ENCODE measurements at regions not wholly inside any gene's neighbourhood (a gene's known extent, or its start where the extent isn't known, plus 50 kb on each side); places are given as distances from the start of the nearest gene placed in this dataset.
A peak's percentile ranks its signal among the peaks of the same experiment; 100 is the strongest.

DNA sequence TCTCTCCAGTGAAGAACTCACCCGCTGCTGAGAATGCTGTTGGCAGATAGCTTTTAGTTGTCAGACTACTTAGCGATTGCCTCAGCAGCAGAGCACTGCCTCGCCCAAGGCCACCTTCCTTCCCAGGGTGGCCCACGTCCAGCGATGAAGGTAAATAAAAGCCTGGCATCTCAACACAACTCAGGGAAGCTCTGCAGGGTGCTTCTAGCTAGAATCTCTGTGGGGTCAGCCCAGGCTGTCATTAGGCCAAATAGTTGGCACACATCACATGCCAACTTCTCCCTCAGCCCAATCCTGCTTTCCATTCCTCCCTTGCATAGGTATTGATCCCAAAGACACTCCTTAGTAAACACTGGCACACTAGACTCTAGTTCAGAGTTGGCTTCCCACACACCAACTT is 368.1 kb upstream of the TMTC1 start:
- DNase-seq (ENCODE audit: low spot score), result no peak

DNA sequence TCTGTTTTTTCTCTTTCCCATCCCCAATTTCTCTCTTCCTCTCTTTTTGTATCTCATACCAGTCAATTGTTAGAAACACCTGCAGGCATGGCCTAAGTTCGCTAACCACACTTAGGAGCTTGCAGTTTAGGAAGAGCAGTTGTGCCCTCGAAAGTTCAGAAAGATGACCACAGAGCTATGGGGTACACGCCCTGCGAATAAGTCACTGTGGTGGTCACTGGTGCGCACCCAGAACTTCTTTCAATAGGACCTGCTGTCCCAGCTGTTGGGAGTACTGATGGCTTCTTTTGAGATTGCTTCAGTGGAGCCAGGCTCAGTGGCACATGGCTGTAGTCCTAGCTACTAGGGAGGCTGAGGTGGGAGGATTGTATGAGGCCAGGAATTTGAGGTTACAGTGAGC is 362.8 kb upstream of the TMTC1 start:
- DNase-seq (ENCODE audit: low spot score), result no peak

DNA sequence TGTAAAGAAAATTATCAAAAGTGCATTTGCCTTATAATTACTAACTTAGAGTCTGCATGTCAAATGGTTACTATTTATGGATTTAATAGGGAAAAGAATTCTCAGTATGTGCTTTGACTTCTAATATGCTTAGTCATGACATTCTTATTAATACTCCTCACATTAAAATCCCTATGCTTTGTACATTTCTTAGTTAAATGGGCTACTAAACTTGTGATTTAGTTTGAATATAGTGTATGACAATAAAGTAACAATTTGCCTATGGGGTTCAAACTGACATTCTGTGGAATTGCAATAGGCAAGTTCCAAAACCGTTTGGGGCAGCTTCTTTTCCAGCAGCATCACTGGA is 361.9 kb upstream of the TMTC1 start:
- no peak for DNase-seq (ENCODE audit: low spot score)

DNA sequence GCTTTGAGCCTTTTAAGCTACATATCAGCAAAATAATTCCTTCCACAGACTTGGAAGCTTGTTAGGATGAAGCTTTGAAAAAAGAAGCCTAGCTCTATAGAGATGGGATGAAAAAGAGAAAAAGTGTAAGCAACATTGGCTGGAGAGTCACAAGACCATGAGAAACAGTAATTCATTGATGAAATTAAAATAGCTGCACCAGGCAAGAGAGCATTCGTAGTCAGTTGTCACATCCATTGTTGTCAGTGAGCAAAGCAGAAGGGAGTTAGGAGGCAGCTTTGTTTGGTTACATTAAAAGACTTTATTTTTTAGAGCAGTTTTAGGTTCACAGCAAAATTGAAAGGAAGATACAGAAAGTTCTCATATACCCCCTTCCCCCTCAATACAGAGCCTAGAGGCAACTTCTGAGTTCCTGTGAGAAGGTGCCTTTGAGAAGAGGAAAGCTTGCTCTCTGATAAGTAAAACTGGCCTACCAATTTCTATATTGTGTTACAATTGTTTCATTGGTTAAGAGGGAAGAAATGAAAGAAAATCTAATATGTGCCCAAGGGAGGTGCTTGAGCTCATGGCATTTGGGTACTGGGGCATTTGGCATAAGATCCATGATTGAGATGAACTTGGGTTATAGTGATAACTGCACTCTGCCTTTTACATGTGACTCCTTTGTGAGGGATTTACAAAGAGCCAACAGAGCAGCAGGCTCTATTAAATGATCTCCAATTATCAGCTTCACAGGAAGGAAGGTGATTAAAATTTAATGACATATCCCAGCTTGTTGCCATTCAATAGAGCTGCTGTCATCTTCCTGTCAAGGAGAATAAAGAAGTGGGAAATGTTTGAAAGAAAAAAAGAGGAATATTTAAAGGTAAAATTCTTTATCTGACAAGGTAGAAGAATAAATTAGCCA is 361.3 kb upstream of the TMTC1 start:
- DNase-seq (ENCODE audit: low spot score), result no peak

DNA sequence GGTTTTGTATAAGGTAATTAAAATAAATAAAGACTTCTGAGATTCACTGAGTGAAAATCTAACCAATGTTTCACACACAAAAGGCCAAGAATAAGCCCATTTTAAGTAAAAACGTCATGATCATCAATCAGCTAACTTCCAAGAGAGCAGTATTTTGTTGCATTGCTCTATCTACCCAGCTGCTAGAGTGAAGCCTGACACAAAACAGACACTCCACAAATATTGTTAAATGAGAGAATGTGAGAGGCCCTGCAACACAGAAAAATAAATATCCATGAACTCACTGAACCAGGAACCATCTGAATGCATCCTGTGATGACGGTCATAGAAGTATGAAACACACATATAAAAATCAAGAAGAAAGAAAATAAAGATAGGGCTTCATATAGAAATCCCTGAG is 358.6 kb upstream of the TMTC1 start:
- no peak for DNase-seq (ENCODE audit: low spot score)

DNA sequence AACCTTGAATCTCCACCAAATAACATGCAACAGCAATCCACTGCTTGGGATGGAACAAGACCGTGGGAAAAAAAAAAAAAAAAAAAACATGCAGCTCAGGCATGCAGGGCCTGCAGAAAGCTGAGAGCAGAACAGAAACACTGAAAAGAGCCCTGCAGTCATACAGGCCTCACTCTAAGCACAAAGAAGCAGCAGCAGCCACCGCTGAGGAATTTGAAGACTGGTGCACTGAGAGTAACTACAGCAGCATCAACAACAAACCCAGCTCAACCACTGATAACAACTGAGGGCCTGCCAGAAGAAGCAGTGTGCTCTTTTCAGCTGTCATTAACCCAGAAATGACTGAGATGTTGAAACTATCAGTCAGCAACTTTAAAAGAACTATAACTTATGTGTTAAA is 354.7 kb upstream of the TMTC1 start:
- DNase-seq (ENCODE audit: low spot score), result no peak

DNA sequence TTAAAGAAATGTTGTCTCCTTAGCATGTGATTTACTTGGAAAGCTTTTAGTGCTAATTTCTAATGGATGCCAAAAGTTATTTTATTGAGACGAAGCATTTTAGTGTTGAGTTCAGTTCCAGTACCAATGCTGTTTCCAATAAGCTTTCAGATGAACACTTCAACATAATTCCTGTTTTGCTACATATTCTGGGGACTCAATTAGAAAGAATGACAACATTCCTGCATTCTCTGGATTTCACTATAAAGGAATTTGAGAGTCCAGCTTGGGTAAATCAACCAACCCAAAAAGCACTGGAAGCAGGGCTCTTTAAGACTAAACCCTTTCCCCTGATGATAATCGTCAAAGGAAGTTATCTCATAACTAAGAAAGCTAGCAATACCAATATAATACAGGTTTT is 353.0 kb upstream of the TMTC1 start:
- DNase-seq (ENCODE audit: low spot score), result no peak

DNA sequence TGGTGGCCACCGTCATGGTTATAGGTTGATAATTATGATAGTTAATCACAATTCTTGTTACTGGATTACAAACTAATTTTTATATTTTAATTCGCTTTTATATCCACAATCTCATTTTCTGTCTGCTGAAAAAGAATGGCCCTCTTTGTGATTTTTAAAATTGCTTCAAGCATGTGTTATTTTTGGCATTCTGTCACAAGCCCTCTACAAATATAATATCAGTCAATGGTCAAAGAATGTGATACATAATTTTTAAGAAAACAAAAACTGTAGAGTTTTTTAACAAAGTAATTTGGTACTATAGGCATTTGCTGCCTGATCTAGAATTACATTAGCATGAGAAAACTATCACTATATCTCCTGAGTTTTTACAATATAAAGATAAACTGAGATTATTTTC is 352.0 kb upstream of the TMTC1 start:
- DNase-seq (ENCODE audit: low spot score), result no peak

DNA sequence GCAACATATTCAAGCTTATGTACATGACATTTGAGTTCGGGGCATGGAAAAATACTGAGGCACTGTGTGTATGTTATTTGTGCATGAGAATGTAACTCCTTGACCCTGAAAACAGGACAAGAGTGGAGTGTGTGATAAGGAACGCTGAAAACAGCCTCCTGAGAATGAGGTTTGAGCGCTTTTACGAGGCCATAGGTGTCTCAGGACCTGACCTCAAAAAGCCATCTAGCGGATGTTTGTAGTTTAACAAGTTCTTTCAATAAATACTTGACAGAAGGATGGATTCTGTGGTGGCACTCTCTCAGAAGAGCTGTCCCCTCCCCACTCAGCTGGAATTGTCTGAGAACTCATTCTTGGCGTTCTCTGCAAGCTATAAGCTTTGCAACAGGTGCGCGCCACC is 350.5 kb upstream of the TMTC1 start:
- no peak for DNase-seq (ENCODE audit: low spot score)

DNA sequence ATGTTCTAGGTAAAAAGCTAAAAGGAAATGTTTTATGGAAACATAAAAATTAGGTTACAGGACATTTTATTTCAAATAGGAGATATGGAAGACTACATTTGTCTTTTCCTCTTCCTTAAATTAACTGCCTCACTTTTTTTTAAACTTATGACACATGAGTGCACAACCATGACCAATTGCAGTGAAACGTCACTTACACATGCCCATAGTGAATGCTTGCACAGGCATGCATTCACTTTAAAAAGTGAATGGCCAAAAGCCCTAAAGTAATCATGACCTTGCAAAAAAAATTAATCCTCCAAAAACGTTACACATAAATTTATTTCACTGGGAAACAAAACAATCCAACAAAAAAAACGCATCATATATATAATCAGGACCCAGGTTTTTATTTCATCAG is 343.2 kb upstream of the TMTC1 start:
- no peak for DNase-seq (ENCODE audit: low spot score)

DNA sequence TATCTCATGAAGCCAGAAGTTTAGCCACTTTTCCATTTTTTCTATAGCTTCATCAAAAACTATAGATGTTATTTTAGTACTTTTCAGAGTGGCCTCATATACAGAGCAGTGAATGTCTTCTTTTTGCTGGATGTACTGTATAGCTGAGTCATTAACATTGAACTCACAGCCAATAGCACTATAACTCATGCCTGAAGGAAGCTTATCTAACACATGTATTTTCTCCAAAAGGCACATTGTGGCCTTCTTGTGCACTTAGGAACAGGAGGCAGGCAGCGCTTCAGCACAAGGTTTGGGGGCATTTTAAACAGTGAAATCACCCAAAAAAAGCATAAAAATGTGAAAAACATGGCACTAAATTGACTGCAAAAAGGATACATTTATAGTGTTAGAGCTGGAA is 336.8 kb upstream of the TMTC1 start:
- DNase-seq (ENCODE audit: low spot score), result no peak

DNA sequence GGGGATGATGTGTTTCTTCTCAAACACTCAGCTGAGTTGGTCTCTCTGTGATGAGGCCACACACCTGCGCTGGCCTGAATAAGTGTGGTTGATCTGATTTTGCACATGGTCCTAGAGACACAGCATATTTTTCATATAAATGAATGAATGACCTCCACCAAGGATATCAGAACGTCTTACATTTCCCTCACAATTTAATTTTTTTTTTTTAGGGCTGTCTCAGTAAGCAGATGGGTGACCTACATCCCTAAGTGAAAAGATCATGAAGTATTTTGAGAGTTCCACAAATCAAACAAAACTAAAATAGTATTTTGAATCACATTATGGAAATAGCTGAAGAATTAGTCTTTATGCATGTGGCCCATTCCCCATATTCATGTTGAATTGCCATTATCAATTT is 333.7 kb upstream of the TMTC1 start:
- DNase-seq (ENCODE audit: low spot score), result no peak

DNA sequence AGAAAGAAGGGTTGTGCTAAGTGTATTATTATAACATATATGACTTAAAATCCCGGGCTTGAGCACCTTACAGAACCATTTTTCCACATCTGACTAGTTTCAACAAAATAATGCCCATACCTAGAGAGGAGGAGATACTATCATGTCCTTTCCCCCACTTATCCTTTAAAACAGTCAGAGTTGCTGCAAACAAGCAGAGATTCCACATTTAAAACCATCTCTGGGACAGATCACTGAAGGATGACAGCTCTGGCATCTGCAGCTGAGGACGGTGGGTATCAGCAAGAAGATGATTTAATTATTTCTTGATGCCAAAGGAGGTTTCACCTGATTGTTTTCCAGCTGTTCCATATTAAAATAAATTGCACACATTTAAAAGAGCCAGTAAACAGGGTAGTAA is 328.0 kb upstream of the TMTC1 start:
- DNase-seq (ENCODE audit: low spot score), result no peak

DNA sequence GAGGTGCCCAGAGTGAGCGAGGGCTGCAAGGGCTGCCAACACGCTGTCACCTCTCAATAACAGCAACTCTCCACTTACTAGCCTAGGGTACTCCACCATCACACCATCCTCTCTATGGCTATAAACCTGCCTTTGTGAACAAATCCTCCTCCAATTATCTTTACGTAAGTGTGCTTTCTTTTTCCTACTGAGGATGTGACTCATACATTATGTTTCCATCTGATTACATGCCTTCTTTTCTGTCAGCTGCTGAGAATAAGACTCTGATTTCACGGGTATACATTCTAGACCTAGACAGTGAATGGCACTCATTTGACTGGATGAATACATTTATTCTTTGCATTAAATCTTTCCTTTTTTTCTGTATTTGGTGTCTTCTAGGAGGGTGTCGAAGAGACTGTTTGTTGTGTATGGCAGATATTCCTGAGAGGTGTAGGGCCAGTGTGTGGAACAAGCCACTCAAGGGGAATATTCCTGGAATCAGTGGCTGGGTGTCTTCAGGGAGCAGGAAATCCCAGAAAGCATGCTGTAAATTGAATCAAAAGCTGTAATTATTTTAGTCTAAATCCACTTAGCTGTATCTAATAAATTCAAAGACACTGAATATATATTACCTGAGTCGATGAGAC is 327.3 kb upstream of the TMTC1 start:
- peak; percentile 2 for DNase-seq (ENCODE audit: low spot score)

DNA sequence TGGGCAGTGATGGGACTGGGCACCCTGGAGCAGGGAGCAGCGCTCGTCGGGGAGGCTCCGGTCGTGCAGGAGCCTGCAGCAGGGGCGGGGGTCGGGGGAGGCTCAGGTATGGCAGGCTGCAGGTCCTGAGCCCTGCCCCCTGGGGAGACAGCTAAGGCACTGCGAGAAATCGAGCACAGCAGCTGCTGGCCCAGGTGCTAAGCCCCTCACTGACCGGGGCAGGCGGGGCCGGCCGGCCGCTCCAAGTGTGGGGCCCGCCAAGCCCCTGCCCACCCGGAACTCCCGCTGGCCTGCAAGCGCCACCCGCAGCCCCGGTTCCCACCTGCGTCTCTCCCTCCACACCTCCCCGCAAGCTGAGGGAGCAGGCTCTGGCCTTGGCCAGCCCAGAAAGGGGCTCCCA is 326.8 kb upstream of the TMTC1 start:
- no peak for DNase-seq (ENCODE audit: low spot score)

DNA sequence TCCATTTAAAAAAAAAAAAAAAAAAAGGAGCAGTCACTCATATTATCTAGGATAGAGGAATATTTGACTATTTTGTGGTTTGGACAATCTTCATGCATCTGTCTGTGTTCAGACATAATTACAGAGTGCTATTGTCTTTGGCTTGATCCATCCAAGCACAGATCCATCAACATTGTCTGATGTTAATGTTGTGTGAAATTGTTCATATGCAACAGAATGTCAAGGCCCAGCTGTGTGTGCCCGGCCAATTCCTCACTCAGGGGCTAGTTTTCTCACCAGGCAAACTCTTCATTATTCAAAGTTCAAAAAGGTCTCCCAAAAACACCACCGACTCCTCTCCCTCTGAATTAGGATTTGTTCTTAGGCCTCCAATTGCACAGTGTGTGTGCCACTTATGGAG is 324.9 kb upstream of the TMTC1 start:
- no peak for DNase-seq (ENCODE audit: low spot score)

DNA sequence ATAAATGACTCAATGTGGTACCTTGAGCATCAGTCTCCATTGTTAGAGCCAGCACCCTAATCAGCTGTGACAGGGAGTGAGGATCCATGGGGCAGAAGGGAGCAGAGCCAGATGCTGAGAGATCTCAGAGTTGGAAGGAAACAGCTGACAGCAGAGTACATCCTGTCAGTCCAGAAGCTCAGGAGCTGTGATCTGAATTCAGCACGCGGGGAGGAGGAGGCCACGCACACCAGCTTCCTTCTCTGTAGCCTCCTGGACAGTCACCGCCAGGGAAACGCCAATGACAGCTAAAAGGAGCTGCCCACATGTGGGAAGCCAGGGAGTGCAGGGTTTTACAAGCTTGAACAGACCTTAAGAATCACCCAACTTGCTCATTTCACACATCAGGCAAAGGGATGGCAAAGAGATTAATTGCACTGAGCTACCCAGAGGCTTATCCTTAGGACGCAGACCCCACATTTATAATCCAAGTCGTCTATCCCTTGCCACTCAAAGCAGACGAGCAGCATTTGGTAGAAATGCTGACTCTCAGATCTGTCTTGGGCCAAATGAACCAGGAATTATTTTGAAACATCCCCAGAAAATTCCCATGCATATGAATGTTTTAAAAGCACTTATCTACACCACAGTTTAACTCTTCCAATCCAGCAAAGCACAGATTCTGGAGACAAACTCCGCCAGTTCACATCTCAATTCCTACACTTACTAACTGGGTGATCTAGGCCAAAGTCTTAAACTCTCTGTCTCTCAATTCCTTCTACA is 322.6 kb upstream of the TMTC1 start:
- DNase-seq (ENCODE audit: low spot score), result peak; percentile 13

DNA sequence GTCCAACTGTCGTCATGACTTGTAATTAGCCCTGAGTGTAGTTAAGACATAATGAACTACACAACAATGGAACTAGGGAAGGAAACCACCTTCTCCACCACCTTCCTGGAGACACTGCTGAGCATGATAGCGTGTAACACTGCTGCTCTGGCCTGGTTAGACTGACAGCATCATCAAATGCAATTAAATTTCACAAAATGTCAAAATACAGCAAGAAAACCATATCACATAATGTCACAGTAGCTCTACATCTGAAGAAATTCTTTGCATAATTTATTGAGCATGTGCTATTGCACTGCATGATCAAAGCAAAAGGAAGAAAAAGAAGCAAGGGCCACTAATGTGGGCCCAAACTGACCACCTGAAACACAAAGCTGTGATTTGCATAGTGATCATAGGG is 321.8 kb upstream of the TMTC1 start:
- no peak for DNase-seq (ENCODE audit: low spot score)

DNA sequence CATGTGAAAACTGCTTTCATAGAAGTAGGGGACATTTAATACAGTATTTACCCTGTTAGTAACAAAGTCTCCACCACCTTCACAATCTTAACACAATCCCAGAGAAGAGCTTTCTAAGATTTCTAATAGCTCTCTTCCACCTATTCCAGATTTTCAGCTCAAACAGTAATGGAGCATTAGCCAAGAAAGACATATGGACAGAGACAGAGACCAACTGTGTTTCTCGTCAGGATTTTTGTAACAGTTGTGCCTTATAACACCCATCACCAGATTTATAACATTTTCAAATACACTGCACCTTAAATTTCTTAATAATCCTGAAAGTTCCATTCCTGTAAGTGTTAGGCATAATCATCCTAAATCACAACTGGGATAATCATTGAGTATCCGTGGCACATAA is 321.2 kb upstream of the TMTC1 start:
- no peak for DNase-seq (ENCODE audit: low spot score)

DNA sequence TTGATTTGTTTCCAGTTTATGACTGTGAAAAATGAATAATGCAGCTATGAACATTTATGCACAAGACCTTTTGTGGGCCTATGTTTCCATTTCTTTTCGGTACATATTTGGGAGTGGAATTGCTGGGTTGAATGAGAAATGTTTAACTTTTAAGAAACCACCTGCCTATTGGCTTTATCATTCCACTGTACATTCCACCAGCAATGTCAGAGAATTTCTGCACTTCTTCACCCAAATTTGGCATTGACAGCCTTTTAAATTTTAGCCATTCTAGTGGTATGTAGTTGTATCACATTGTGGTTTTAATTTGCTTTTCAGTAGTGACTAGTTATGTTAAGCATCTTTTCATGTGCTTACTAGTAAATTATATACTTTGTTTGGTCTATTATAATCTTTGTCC is 317.0 kb upstream of the TMTC1 start:
- DNase-seq (ENCODE audit: low spot score), result no peak

DNA sequence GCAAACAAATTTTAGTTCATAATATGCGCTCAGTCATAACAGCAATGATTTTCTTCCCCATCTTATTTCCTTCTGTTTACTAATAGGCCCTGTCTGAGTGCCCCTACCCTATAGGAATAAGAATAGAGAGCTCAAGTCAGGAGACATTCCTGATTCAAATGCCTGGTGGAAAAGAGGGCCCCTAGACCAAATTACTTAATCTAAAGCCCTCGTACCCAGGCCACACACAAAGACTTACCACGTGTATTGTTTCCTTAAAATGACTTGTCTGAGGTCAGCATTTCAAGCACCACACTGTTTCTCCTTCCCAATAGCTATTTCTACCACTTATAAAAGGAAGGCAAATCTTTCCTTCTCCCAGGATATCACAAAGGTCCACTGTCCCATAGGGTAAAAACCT is 314.9 kb upstream of the TMTC1 start:
- no peak for DNase-seq (ENCODE audit: low spot score)

DNA sequence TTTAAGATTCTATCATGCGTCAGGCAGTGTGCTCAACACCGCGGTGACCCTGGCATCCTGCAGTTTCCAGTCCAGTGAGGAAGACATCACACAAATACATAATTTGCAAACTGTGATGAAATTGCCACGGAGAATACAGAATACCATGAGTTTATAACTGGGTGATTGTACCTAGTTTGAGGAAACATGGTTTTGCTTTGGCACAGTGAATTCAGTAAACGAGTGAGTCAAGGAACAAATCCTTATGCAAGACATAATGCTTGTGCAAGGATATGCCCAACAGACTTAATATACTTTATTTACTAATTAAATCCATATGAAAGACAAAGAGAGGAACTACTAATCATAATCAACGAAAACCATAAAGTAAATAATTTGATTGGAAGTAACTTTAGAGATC is 311.8 kb upstream of the TMTC1 start:
- DNase-seq (ENCODE audit: low spot score), result no peak

DNA sequence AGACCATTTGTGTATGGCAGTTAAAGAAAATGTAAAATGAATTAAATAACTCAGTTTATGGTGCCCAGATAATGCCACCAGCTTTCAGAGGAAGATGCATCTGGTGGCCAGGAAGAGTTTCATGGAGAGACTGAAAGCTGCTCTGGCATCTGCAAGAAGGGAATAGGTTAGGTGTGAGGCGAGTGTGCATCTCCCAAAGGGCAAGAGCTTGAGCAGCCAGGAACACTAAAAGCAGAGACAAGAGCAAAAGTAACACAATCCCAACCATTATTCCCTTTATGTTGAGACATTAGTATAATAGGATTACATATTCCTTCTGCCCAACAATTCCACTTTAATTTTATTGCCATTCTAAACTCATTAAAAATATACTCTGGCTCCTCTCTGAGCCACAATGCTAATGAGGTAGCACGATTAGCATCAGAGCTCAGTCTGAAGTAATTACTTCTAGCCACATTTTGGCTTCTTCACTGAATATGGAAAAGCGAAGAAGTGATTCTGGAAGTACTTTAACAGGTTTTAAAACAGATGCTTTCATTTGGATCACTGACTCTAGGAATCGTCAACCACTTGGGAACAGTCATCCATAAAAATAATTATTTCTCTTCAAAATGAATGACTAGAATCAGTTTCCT is 309.4 kb upstream of the TMTC1 start:
- DNase-seq (ENCODE audit: low spot score), result no peak
